Suprapubic skin (tissue), 3 donors: ENCODE measurements at regions not wholly inside any gene's neighbourhood (a gene's known extent, or its start where the extent isn't known, plus 50 kb on each side); places are given as distances from the start of the nearest gene placed in this dataset.

Experiments
- POLR2AphosphoS5 ChIP-seq, 3 donors: sonication (generic); formaldehyde crosslinking; IDR thresholded peaks; one replicate each; pipeline ENCODE4 v1.6.1; 2017; ENCODE audit warnings: antibody characterized with exemption in 3 of 3
- TF ChIP-seq, protein P1 (sequence below), 2 donors: fragments of 200-600 bp in 1 of 2; fragments of 450-650 bp in 1 of 2; sonication (generic) in 1 of 2; IDR thresholded peaks; one replicate each; pipeline ENCODE4 v1.5.1; 2016 to 2019; ENCODE audit warnings: antibody characterized with exemption in 2 of 2, mild to moderate bottlenecking in 1 of 2, moderate library complexity in 1 of 2

DNA sequence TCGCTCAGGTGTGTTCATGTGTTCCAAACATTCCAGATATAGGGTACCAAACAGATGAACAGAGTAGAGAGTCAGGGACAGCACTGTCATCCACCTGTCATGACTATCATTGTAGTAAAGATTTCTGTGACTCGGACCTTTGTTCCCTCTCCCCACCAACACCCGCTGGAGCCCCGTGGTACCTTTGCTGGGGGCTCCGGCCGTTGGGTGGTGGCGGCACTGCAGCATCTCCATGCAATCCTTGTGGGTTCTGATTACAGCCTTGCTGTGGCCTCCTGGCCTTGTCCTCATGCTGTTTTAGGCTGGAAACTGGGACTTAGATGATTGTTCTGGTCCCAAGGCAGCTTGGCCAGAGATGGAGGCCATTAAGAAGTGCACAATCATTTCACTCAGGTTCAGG is 247.3 kb downstream of the SKAP2 start:
- no peak for TF ChIP-seq POLR2AphosphoS5 (IDR thresholded peaks at IDR 0.05)
- TF ChIP-seq, protein P1, sequence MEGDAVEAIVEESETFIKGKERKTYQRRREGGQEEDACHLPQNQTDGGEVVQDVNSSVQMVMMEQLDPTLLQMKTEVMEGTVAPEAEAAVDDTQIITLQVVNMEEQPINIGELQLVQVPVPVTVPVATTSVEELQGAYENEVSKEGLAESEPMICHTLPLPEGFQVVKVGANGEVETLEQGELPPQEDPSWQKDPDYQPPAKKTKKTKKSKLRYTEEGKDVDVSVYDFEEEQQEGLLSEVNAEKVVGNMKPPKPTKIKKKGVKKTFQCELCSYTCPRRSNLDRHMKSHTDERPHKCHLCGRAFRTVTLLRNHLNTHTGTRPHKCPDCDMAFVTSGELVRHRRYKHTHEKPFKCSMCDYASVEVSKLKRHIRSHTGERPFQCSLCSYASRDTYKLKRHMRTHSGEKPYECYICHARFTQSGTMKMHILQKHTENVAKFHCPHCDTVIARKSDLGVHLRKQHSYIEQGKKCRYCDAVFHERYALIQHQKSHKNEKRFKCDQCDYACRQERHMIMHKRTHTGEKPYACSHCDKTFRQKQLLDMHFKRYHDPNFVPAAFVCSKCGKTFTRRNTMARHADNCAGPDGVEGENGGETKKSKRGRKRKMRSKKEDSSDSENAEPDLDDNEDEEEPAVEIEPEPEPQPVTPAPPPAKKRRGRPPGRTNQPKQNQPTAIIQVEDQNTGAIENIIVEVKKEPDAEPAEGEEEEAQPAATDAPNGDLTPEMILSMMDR (IDR thresholded peaks at IDR 0.05): no peak
